Peyer's patch (tissue), 4 donors: ENCODE measurements at regions not wholly inside any gene's neighbourhood (a gene's known extent, or its start where the extent isn't known, plus 50 kb on each side); places are given as distances from the start of the nearest gene placed in this dataset.

ENCODE experiments used
- DNase-seq, 3 donors: peaks; one replicate each; pipeline ENCODE4 v3.0.0-alpha.2; 2017 to 2019
- H3K27ac ChIP-seq, 4 donors: fragments of 200-600 bp; sonication (generic); one replicate each; pipeline ENCODE4 v1.5.1; 2016 to 2019
- H3K27me3 ChIP-seq, 2 donors: fragments of 200-600 bp; sonication (generic); one replicate each; pipeline ENCODE4 v1.5.1; 2019
- H3K36me3 ChIP-seq, 3 donors: fragments of 200-600 bp; sonication (generic); one replicate each; pipeline ENCODE4 v1.5.1; 2016 to 2019
- H3K4me1 ChIP-seq, 4 donors: fragments of 200-600 bp; sonication (generic); one replicate each; pipeline ENCODE4 v1.5.1; 2016 to 2019
- H3K4me3 ChIP-seq, 4 donors: fragments of 200-600 bp; sonication (generic); 1 replicate in 3 of 4; 2 replicates in 1 of 4; pipeline ENCODE4 v1.5.1; 2016 to 2019; ENCODE audit warnings: mild to moderate bottlenecking in 1 of 4
- H3K9me3 ChIP-seq, 4 donors: fragments of 200-600 bp; sonication (generic); one replicate each; pipeline ENCODE4 v1.5.1; 2016 to 2019; ENCODE audit warnings: mild to moderate bottlenecking in 1 of 4
- CTCF ChIP-seq, 6 experiments: fragments of 450-650 bp in 4 of 6; fragments of 200-600 bp in 2 of 6; sonication (generic) in 1 of 6; IDR thresholded peaks; one replicate each; pipeline ENCODE4 v1.5.1; 2017 to 2019; ENCODE audit warnings: antibody characterized with exemption in 6 of 6, mild to moderate bottlenecking in 3 of 6, moderate library complexity in 1 of 6
- POLR2A ChIP-seq, 2 donors: fragments of 450-650 bp; IDR thresholded peaks; one replicate each; pipeline ENCODE4 v1.5.1; 2017; ENCODE audit warnings: antibody characterized with exemption in 2 of 2, mild to moderate bottlenecking in 2 of 2, moderate library complexity in 2 of 2

DNA sequence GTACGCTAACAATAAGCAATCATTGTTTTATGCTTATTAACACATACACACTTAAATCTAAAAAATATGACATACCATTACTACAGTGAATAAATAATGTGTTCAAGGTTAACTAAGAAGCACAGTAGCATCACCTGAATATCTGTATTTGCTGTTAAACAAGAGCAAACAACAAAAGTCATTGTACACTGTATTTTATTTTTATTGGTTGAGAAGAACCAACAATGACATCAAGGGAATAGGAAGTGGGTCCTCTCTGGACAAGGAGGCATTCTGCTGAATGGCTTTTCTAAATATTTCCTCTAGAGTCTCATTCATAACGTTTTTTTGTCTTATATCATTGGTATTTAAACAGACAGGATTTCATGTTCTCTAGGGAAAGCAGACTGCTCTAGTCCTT is 460.4 kb downstream of the CDH9 start:
- no peaks in the 10 kb centered on the region for H3K36me3 ChIP-seq
- no peak for DNase-seq
- no peak overlapping the region for H3K4me3 ChIP-seq
- no peaks in the 10 kb centered on the region for H3K27me3 ChIP-seq
- H3K4me1 ChIP-seq = no peaks in the 10 kb centered on the region
- TF ChIP-seq POLR2A (IDR thresholded peaks at IDR 0.05) (no peak), CTCF (IDR thresholded peaks at IDR 0.05) (no peak)
- no peaks in the 10 kb centered on the region for H3K9me3 ChIP-seq
- no peak overlapping the region for H3K27ac ChIP-seq

DNA sequence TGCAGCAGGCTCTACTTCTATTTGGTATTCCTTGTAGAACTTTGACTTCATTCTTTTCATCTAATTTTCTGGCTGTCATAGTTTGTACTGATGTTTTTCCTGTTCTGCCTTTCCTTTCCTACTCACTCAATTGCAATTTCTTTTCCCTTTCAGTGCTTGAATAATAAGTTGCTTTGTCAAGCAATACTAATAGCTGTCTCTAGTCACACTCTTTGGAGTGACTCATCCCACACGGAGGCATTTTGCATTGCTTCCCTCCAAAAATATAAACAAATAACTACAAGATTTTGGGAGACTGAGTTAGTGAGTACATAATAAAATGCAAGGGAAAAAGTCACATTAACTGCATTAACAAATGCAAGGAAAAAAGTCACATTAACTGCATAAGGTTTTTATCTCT is 465.9 kb downstream of the CDH9 start:
- Histone ChIP-seq H3K9me3 (peaks cover 0 to 4% (median 0%) of the 10 kb centered on the region in 4 donors), H3K4me1 (no peaks in the 10 kb centered on the region), H3K4me3 (no peak overlapping the region), H3K27me3 (no peaks in the 10 kb centered on the region), H3K36me3 (no peaks in the 10 kb centered on the region), H3K27ac (no peak overlapping the region)
- no peak for DNase-seq
- TF ChIP-seq CTCF (IDR thresholded peaks at IDR 0.05) (no peak), POLR2A (IDR thresholded peaks at IDR 0.05) (no peak)

GRCh38 chr5:26569929-26570258 is 468.5 kb downstream of the CDH9 start:
- TF ChIP-seq POLR2A (IDR thresholded peaks at IDR 0.05) (no peak), CTCF (IDR thresholded peaks at IDR 0.05) (no peak)
- H3K36me3 ChIP-seq = no peaks in the 10 kb centered on the region
- no peak for DNase-seq
- H3K4me3 ChIP-seq = no peak overlapping the region
- no peaks in the 10 kb centered on the region for H3K27me3 ChIP-seq
- peaks cover 0 to 4% (median 0%) of the 10 kb centered on the region in 4 donors for H3K9me3 ChIP-seq
- no peak overlapping the region for H3K27ac ChIP-seq
- H3K4me1 ChIP-seq = no peaks in the 10 kb centered on the region

- peaks cover 0 to 4% (median 0%) of the 10 kb centered on the region in 4 donors for H3K9me3 ChIP-seq
- H3K27ac ChIP-seq = no peak overlapping the region
- no peak for TF ChIP-seq CTCF (IDR thresholded peaks at IDR 0.05)
- DNase-seq = no peak
- H3K4me1 ChIP-seq = no peaks in the 10 kb centered on the region
- no peak overlapping the region for H3K4me3 ChIP-seq
- no peaks in the 10 kb centered on the region for H3K27me3 ChIP-seq
- no peaks in the 10 kb centered on the region for H3K36me3 ChIP-seq
Measured at GRCh38 chr5:26569241-26569928, 469.0 kb downstream of the CDH9 start.

DNA sequence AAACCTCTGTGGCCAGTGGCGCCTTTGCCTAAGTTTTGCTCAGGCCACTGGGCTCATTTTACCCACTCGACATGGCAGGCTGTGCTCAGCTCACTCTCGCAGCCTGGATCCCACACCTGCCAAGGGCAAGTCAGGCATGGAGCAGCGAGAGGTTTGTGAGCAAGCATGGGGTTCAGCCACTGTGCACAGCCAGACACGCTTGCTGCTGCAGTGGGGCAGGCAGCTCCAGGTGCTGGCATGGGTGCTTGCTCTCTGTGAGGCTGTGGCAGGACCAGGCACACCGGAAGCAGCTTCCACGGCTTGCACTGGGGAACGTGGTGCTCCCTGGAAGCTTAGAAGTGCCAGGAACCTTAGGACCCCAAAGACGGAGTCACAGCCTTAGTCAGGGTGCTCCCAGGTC is 470.1 kb downstream of the CDH9 start:
- TF ChIP-seq POLR2A (IDR thresholded peaks at IDR 0.05) (no peak), CTCF (IDR thresholded peaks at IDR 0.05) (no peak)
- no peaks in the 10 kb centered on the region for H3K36me3 ChIP-seq

GRCh38 chr5:26563979-26564378 is 474.4 kb downstream of the CDH9 start:
- Histone ChIP-seq H3K27ac (no peak overlapping the region), H3K4me3 (no peak overlapping the region), H3K27me3 (no peaks in the 10 kb centered on the region), H3K9me3 (no peaks in the 10 kb centered on the region), H3K36me3 (no peaks in the 10 kb centered on the region), H3K4me1 (no peaks in the 10 kb centered on the region)
- TF ChIP-seq POLR2A (IDR thresholded peaks at IDR 0.05) (no peak), CTCF (IDR thresholded peaks at IDR 0.05) (no peak)
- no peak for DNase-seq

More for the DNA sequence above, 470.1 kb downstream of the CDH9 start:
- Histone ChIP-seq H3K27me3 (no peaks in the 10 kb centered on the region), H3K4me3 (no peak overlapping the region), H3K27ac (no peak overlapping the region), H3K9me3 (peaks cover 0 to 4% (median 0%) of the 10 kb centered on the region in 4 donors), H3K4me1 (no peaks in the 10 kb centered on the region)
- DNase-seq = no peak
